Body of pancreas (tissue), 4 donors: ENCODE measurements at regions not wholly inside any gene's neighbourhood (a gene's known extent, or its start where the extent isn't known, plus 50 kb on each side); places are given as distances from the start of the nearest gene placed in this dataset.

Experiments
- POLR2A ChIP-seq, 3 donors: fragments of 450-650 bp; IDR thresholded peaks; one replicate each; pipeline ENCODE4 v1.6.1; 2016; ENCODE audit warnings: antibody characterized with exemption in 3 of 3, mild to moderate bottlenecking in 2 of 3
- TF ChIP-seq, protein P1 (sequence below), 7 experiments: fragments of 450-650 bp in 4 of 7; fragments of 200-600 bp in 3 of 7; sonication (generic) in 3 of 7; IDR thresholded peaks; one replicate each; pipeline ENCODE4 v1.5.1; 2016 to 2019; ENCODE audit warnings: antibody characterized with exemption in 7 of 7

- TF ChIP-seq POLR2A (IDR thresholded peaks at IDR 0.05), result no peak
- TF ChIP-seq, protein P1, sequence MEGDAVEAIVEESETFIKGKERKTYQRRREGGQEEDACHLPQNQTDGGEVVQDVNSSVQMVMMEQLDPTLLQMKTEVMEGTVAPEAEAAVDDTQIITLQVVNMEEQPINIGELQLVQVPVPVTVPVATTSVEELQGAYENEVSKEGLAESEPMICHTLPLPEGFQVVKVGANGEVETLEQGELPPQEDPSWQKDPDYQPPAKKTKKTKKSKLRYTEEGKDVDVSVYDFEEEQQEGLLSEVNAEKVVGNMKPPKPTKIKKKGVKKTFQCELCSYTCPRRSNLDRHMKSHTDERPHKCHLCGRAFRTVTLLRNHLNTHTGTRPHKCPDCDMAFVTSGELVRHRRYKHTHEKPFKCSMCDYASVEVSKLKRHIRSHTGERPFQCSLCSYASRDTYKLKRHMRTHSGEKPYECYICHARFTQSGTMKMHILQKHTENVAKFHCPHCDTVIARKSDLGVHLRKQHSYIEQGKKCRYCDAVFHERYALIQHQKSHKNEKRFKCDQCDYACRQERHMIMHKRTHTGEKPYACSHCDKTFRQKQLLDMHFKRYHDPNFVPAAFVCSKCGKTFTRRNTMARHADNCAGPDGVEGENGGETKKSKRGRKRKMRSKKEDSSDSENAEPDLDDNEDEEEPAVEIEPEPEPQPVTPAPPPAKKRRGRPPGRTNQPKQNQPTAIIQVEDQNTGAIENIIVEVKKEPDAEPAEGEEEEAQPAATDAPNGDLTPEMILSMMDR (IDR thresholded peaks at IDR 0.05), result no peak
Measured at GRCh38 chr14:56894591-56894991, 84.3 kb upstream of the OTX2 start.
